ENCODE measurements at regions not wholly inside any gene's neighbourhood (a gene's known extent, or its start where the extent isn't known, plus 50 kb on each side); places are given as distances from the start of the nearest gene placed in this dataset.

DNA sequence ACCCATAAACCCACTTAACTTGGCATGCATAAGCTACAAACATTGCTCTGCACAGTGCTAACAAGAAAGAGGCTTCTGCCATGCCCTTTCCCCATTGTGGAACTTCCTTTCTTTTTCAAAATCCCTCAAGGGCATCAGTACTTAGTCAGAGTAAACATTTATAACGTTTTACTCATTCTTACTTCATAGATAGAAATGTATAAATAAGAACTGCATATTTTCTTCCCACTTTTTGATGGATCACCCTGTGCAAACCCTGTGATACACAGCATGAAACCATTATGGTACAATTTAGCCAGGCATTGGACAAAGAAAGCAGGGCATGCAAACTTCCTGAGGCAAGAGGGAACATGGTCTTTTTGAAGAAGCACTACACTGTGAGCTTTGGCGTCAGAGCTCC lies 113.8 kb upstream of the FOXG1 start:
- Histone ChIP-seq H3K9ac (ENCODE audit: insufficient read length) (no peak overlapping the region), H3K27ac (no peak overlapping the region), H3K4me3 (no peak overlapping the region), H3K36me3 (ENCODE audit: insufficient read depth, low read length) (no peaks in the 10 kb centered on the region), H3K9me3 (ENCODE audit: low read depth, low read length) (no peaks in the 10 kb centered on the region)
- no peak for TF ChIP-seq POLR2AphosphoS5 (IDR thresholded peaks at IDR 0.05; ENCODE audit: borderline replicate concordance, low read depth, low read length)
- TF ChIP-seq FOXP2 (optimal IDR thresholded peaks at IDR 0.05; ENCODE audit: control extremely low read depth, extremely low read length, insufficient read depth): no peak
- no peak for TF ChIP-seq EZH2 (IDR thresholded peaks at IDR 0.05)
- no peak for DNase-seq (ENCODE audit: low read depth, low spot score)

DNA sequence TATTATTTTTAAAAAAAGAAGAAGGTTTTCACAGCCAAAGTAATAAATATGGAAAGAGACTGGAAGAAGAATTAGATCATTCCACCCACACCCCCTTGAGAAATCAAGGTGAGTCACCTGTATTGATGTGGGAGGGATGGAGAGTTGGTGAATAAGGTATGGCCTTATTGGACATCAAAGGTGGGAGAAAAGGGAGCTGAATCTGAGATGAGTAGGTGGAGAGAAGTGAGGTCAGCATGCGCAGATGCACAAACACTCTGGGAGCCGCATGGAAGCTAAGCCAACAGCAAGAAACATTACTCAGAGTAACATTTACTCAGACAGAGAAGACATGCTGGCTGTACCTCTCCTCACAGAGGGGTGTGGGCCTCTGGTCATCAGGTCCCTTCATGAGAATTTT lies 113.1 kb upstream of the FOXG1 start:
- no peaks in the 10 kb centered on the region for H3K9me3 ChIP-seq (ENCODE audit: low read depth, low read length)

DNA sequence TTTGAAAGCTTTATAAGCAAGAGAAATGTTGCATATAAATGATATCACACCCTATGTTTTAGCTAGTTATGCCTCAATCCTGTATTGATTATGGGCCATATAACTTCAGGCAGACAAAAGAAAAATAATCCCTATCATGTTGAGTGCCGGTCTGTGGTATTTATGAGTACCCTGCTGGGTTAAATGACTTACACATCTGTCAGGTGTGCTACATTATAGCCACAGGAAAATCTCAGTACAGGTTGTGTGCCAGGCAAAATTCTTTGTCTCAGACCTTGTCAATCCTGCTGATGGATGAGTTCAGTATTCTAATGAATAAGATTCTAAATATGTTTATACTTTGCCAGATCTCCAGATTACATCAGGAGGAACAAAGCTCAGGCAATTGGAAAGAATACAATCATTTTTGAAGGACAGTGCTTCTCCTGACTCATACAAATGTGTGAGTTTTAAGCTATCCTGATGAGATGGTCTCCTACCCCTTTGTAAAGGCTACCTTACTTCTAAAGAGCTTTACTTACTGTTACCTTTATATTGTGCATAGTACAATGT lies 109.8 kb upstream of the FOXG1 start:
- Histone ChIP-seq H3K9me3 (ENCODE audit: low read depth, low read length) (no peaks in the 10 kb centered on the region), H3K9ac (ENCODE audit: insufficient read length) (no peak overlapping the region), H3K4me3 (no peak overlapping the region), H3K36me3 (ENCODE audit: insufficient read depth, low read length) (no peaks in the 10 kb centered on the region), H3K27ac (no peak overlapping the region)
- no peak for DNase-seq (ENCODE audit: low read depth, low spot score)
- TF ChIP-seq EZH2 (IDR thresholded peaks at IDR 0.05) (no peak), POLR2AphosphoS5 (IDR thresholded peaks at IDR 0.05; ENCODE audit: borderline replicate concordance, low read depth, low read length) (no peak), FOXP2 (optimal IDR thresholded peaks at IDR 0.05; ENCODE audit: control extremely low read depth, extremely low read length, insufficient read depth) (no peak)

More for the DNA sequence above, 113.1 kb upstream of the FOXG1 start:
- Histone ChIP-seq H3K4me3 (no peak overlapping the region), H3K36me3 (ENCODE audit: insufficient read depth, low read length) (no peaks in the 10 kb centered on the region), H3K27ac (no peak overlapping the region), H3K9ac (ENCODE audit: insufficient read length) (no peak overlapping the region)
- DNase-seq (ENCODE audit: low read depth, low spot score): no peak
- TF ChIP-seq POLR2AphosphoS5 (IDR thresholded peaks at IDR 0.05; ENCODE audit: borderline replicate concordance, low read depth, low read length) (no peak), EZH2 (IDR thresholded peaks at IDR 0.05) (no peak), FOXP2 (optimal IDR thresholded peaks at IDR 0.05; ENCODE audit: control extremely low read depth, extremely low read length, insufficient read depth) (no peak)

DNA sequence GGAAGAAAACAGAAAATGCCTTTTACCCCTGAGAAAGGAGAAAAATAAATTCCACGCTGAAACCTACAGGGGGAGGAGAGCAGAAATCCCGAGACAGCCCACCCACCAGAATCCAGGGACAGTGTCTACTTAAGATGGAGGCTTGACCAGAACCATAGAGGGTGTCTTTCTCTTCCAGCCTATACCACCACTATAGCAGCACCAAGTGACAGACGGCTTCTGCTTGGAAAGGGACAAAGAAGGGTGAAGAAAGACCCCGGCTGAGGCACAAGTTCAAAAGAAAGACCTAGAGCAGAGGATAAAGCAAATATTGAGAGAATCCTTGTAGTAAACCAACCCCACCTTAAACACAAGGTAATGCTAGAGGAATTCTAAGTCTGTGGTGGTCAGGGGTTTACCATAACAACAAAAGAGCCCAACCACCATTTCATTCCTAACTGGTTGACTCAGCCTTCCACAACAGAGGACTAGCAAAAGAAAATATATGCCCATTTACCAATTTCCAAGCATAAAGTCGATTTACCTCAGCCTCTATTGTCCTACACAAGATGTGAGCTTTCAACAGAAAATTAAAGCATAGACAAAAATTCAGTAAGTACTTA lies 105.3 kb upstream of the FOXG1 start:
- H3K4me3 ChIP-seq: no peak overlapping the region
- TF ChIP-seq EZH2 (IDR thresholded peaks at IDR 0.05) (no peak), POLR2AphosphoS5 (IDR thresholded peaks at IDR 0.05; ENCODE audit: borderline replicate concordance, low read depth, low read length) (no peak), FOXP2 (optimal IDR thresholded peaks at IDR 0.05; ENCODE audit: control extremely low read depth, extremely low read length, insufficient read depth) (no peak)
- H3K9me3 ChIP-seq (ENCODE audit: low read depth, low read length): no peaks in the 10 kb centered on the region
- DNase-seq (ENCODE audit: low read depth, low spot score): no peak
- no peak overlapping the region for H3K27ac ChIP-seq
- no peak overlapping the region for H3K9ac ChIP-seq (ENCODE audit: insufficient read length)
- no peaks in the 10 kb centered on the region for H3K36me3 ChIP-seq (ENCODE audit: insufficient read depth, low read length)

DNA sequence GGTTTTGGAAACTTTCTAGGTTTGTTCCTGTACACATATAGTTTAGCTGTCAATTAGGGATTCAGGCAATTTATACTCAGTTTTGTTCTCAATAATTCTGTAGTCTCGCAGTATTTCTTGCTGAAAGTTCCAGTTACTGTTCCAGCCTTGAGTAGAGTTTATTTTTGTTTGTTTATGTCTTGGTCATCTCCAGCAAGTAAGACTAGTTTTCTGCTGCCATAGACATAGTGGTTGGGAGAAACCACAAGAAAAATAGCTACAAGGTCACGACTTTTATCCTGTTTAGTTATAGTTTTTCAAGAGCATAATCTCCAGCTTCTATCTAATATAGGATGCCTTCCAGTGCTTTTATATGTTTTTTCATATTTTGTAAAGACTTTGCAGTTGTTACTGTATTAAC lies 99.6 kb upstream of the FOXG1 start:
- H3K9me3 ChIP-seq (ENCODE audit: low read depth, low read length): no peaks in the 10 kb centered on the region
- no peak overlapping the region for H3K9ac ChIP-seq (ENCODE audit: insufficient read length)
- TF ChIP-seq EZH2 (IDR thresholded peaks at IDR 0.05) (no peak), FOXP2 (optimal IDR thresholded peaks at IDR 0.05; ENCODE audit: control extremely low read depth, extremely low read length, insufficient read depth) (no peak), POLR2AphosphoS5 (IDR thresholded peaks at IDR 0.05; ENCODE audit: borderline replicate concordance, low read depth, low read length) (no peak)
- DNase-seq (ENCODE audit: low read depth, low spot score): no peak
- H3K27ac ChIP-seq: no peak overlapping the region
- H3K4me3 ChIP-seq: no peak overlapping the region
- no peaks in the 10 kb centered on the region for H3K36me3 ChIP-seq (ENCODE audit: insufficient read depth, low read length)

DNA sequence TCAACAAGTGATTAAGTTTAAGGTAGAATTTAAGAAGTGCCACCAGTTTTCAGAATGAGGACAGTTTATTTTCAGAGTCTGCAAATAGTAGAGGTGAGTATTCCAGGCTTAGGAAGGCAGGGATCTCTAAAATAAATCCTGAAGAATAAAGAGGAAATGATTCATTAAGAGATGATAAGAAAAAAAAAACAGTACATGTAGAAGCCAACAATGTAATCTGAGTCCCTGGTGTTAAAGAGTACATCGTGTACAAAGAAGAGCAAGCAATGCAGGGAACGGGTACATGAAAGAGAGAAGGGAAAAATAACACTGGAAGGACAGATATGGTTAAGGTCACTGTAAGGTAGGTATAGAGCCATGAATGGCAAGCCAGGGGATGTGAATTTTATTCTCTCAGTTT lies 95.2 kb upstream of the FOXG1 start:
- Histone ChIP-seq H3K4me3 (no peak overlapping the region), H3K27ac (no peak overlapping the region), H3K9ac (ENCODE audit: insufficient read length) (no peak overlapping the region), H3K36me3 (ENCODE audit: insufficient read depth, low read length) (no peaks in the 10 kb centered on the region), H3K9me3 (ENCODE audit: low read depth, low read length) (no peaks in the 10 kb centered on the region)
- no peak for DNase-seq (ENCODE audit: low read depth, low spot score)
- no peak for TF ChIP-seq POLR2AphosphoS5 (IDR thresholded peaks at IDR 0.05; ENCODE audit: borderline replicate concordance, low read depth, low read length)

DNA sequence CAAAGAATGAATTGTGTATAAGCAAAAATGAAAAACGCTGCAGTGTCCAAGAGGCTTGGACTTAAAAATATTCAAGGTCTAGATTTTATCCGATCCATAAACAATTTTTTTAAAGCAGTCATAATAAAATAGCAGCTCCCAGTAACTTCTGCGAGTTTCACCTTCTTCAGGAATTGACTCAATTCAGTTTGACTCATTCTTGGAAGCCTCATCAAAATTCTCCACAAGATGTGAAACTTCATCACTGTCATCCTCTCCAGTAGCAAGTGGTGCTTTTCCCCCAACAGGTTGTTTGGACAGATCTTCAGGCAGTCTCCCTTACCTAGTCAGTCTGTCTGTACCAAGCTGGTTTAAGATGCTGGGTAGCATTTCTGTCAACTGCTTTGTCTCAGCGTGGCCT lies 93.5 kb upstream of the FOXG1 start:
- no peak overlapping the region for H3K4me3 ChIP-seq
- H3K9me3 ChIP-seq (ENCODE audit: low read depth, low read length): no peaks in the 10 kb centered on the region
- H3K27ac ChIP-seq: no peak overlapping the region
- H3K9ac ChIP-seq (ENCODE audit: insufficient read length): no peak overlapping the region
- no peak for DNase-seq (ENCODE audit: low read depth, low spot score)
- no peaks in the 10 kb centered on the region for H3K36me3 ChIP-seq (ENCODE audit: insufficient read depth, low read length)
- no peak for TF ChIP-seq EZH2 (IDR thresholded peaks at IDR 0.05)

DNA sequence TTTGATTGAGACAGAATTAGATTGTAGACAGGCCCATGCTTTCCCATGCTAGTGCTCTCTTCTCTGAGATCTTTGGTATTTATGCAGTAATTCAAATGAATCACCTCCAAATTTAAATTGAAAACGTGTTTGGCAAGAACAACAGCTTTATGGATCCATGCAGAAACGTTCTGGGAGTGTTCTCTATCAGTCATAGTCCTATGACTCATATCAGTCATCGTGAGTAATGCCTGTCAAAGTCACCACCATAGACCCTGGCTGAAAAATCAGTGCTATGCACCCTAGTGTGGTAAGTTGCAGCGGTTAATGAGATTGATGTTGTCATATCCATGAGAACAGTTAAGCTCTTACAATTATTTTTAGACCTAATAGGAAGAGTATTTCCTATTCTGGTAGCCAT lies 90.1 kb upstream of the FOXG1 start:
- no peak for DNase-seq (ENCODE audit: low read depth, low spot score)
- Histone ChIP-seq H3K9me3 (ENCODE audit: low read depth, low read length) (no peaks in the 10 kb centered on the region), H3K4me3 (no peak overlapping the region), H3K9ac (ENCODE audit: insufficient read length) (no peak overlapping the region), H3K27ac (no peak overlapping the region), H3K36me3 (ENCODE audit: insufficient read depth, low read length) (no peaks in the 10 kb centered on the region)
- TF ChIP-seq EZH2 (IDR thresholded peaks at IDR 0.05) (no peak), POLR2AphosphoS5 (IDR thresholded peaks at IDR 0.05; ENCODE audit: borderline replicate concordance, low read depth, low read length) (no peak), FOXP2 (optimal IDR thresholded peaks at IDR 0.05; ENCODE audit: control extremely low read depth, extremely low read length, insufficient read depth) (no peak)

DNA sequence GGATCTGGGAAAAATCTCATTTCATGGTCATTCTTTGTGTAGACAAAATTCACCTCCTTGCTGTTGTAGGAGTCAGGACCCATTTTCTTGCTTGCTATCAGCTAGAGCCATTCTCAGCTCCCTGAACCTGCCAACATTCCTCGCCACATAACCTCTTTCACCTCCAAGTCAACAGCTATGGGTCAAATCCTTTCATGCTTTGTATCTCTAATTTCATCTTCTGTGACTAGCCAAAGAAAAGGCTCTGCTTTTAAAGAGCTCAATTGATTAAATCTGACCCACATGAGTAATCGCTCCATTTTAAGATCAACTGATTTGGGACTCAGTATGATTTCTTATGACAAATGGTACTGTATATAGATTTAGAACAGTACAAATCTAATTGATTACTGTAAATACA lies 89.2 kb upstream of the FOXG1 start:
- no peak for DNase-seq (ENCODE audit: low read depth, low spot score)
- Histone ChIP-seq H3K9ac (ENCODE audit: insufficient read length) (no peak overlapping the region), H3K27ac (no peak overlapping the region), H3K4me3 (no peak overlapping the region), H3K36me3 (ENCODE audit: insufficient read depth, low read length) (no peaks in the 10 kb centered on the region), H3K9me3 (ENCODE audit: low read depth, low read length) (no peaks in the 10 kb centered on the region)
- no peak for TF ChIP-seq EZH2 (IDR thresholded peaks at IDR 0.05)
- no peak for TF ChIP-seq POLR2AphosphoS5 (IDR thresholded peaks at IDR 0.05; ENCODE audit: borderline replicate concordance, low read depth, low read length)
- no peak for TF ChIP-seq FOXP2 (optimal IDR thresholded peaks at IDR 0.05; ENCODE audit: control extremely low read depth, extremely low read length, insufficient read depth)
